Suppressor macrophage treated with lipopolysaccharide for 4 hours (primary cell): ENCODE measurements at regions not wholly inside any gene's neighbourhood (a gene's known extent, or its start where the extent isn't known, plus 50 kb on each side); places are given as distances from the start of the nearest gene placed in this dataset.
A peak's percentile ranks its signal among the peaks of the same experiment; 100 is the strongest.

Source experiments
- DNase-seq: peaks from one replicate; pipeline ENCODE4 v3.0.0-alpha.2; 2020

GRCh38 chrX:20515841-20516461, 249.2 kb upstream of the RPS6KA3 start:
- DNase-seq = peak; percentile 72

GRCh38 chrX:20514358-20514757, 247.6 kb upstream of the RPS6KA3 start:
- DNase-seq = peak; percentile 81

- no peak for DNase-seq
Measured at GRCh38 chrX:20513185-20513584, 246.5 kb upstream of the RPS6KA3 start.

- DNase-seq = no peak
Measured at GRCh38 chrX:20511792-20512191, 245.1 kb upstream of the RPS6KA3 start.

- no peak for DNase-seq
Measured at GRCh38 chrX:20507901-20508620, 241.4 kb upstream of the RPS6KA3 start.

GRCh38 chrX:20506739-20507138, 240.0 kb upstream of the RPS6KA3 start:
- no peak for DNase-seq

- no peak for DNase-seq
Measured at GRCh38 chrX:20500949-20501348, 234.2 kb upstream of the RPS6KA3 start.

GRCh38 chrX:20500171-20500865, 233.6 kb upstream of the RPS6KA3 start:
- no peak for DNase-seq

- DNase-seq = no peak
Measured at GRCh38 chrX:20499763-20500162, 233.1 kb upstream of the RPS6KA3 start.

GRCh38 chrX:20498851-20499635, 232.3 kb upstream of the RPS6KA3 start:
- no peak for DNase-seq

- no peak for DNase-seq
Measured at GRCh38 chrX:20495575-20495974, 228.9 kb upstream of the RPS6KA3 start.

GRCh38 chrX:20488473-20488872, 221.8 kb upstream of the RPS6KA3 start:
- DNase-seq = no peak

GRCh38 chrX:20487227-20487626, 220.5 kb upstream of the RPS6KA3 start:
- DNase-seq = peak; percentile 41

GRCh38 chrX:20481632-20482031, 214.9 kb upstream of the RPS6KA3 start:
- DNase-seq = no peak

GRCh38 chrX:20479896-20480295, 213.2 kb upstream of the RPS6KA3 start:
- DNase-seq = no peak

GRCh38 chrX:20479048-20479447, 212.3 kb upstream of the RPS6KA3 start:
- no peak for DNase-seq

- no peak for DNase-seq
Measured at GRCh38 chrX:20477836-20478524, 211.3 kb upstream of the RPS6KA3 start.

GRCh38 chrX:20477219-20477618, 210.5 kb upstream of the RPS6KA3 start:
- no peak for DNase-seq

- no peak for DNase-seq
Measured at GRCh38 chrX:20472620-20473258, 206.0 kb upstream of the RPS6KA3 start.

- no peak for DNase-seq
Measured at GRCh38 chrX:20472148-20472547, 205.4 kb upstream of the RPS6KA3 start.

- DNase-seq = no peak
Measured at GRCh38 chrX:20471483-20471882, 204.8 kb upstream of the RPS6KA3 start.
